HL-60 (cell line): ENCODE measurements at regions not wholly inside any gene's neighbourhood (a gene's known extent, or its start where the extent isn't known, plus 50 kb on each side); places are given as distances from the start of the nearest gene placed in this dataset.

Source experiments
- GABPA ChIP-seq: IDR thresholded peaks from 2 replicates; pipeline ENCODE4 v1.6.1; 2012; ENCODE audit warnings: low read depth
- POLR2AphosphoS5 ChIP-seq: IDR thresholded peaks from 2 replicates; pipeline ENCODE4 v1.6.1; 2012; ENCODE audit warnings: low read depth
- TF ChIP-seq, protein P1 (sequence below): IDR thresholded peaks from one replicate; pipeline ENCODE4 v1.5.1; 2011; ENCODE audit warnings: low read length, control low read depth, inconsistent platforms; ENCODE audit not compliant: insufficient read depth

DNA sequence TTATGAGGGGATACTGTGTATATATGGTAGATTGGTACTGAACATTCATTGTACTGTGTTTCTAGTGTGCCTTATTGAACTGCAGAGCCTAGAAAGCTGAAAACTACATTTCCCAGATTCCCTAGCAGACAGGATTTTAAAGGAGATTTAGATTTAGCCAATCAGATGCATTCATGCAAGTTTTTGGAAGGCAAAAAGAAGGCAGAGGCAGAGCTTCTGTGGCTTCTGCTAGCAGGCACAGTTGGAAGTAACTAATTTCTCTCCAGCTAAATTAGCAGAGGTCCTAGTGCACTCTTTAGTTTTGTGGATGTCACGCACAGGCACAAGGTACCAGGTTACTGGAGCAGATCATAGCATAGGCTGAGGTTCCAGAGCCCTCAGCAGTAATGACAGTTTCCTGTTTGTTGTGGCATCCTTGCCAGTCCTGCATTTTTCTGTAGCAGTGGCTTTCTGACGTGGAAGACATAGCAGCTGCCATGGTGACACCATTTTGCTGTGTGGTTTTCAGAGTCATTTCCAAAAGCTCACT is 83.7 kb upstream of the CCDC71L start:
- TF ChIP-seq, protein P1, sequence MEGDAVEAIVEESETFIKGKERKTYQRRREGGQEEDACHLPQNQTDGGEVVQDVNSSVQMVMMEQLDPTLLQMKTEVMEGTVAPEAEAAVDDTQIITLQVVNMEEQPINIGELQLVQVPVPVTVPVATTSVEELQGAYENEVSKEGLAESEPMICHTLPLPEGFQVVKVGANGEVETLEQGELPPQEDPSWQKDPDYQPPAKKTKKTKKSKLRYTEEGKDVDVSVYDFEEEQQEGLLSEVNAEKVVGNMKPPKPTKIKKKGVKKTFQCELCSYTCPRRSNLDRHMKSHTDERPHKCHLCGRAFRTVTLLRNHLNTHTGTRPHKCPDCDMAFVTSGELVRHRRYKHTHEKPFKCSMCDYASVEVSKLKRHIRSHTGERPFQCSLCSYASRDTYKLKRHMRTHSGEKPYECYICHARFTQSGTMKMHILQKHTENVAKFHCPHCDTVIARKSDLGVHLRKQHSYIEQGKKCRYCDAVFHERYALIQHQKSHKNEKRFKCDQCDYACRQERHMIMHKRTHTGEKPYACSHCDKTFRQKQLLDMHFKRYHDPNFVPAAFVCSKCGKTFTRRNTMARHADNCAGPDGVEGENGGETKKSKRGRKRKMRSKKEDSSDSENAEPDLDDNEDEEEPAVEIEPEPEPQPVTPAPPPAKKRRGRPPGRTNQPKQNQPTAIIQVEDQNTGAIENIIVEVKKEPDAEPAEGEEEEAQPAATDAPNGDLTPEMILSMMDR, result no peak
- TF ChIP-seq GABPA (no peak), POLR2AphosphoS5 (no peak)
